H1 (cell line): ENCODE measurements at regions not wholly inside any gene's neighbourhood (a gene's known extent, or its start where the extent isn't known, plus 50 kb on each side); places are given as distances from the start of the nearest gene placed in this dataset.

Experiments
- CTCF ChIA-PET: fragments of 300-600 bp; sonication (Branson Sonifier 250); formaldehyde crosslinking; loops from one replicate; lab custom pipeline; 2021; ENCODE audit not compliant: partially characterized antibody; lab: Charles Lee
- POLR2A ChIA-PET: fragments of 300-600 bp; sonication (Branson Sonifier 250); formaldehyde crosslinking; loops from one replicate; lab custom pipeline; 2021; ENCODE audit warnings: inconsistent platforms; ENCODE audit not compliant: partially characterized antibody; lab: Charles Lee
- DNase-seq, 2 experiments: peaks; one replicate each; pipeline versions ENCODE4 v3.0.0 to v3.0.0-alpha.2; 2010 to 2022; ENCODE audit warnings: low spot score in 2 of 2, low read depth in 1 of 2, mixed read lengths in 1 of 2
- FAIRE-seq: peaks from 2 replicates; lab custom pipeline; 2011; peaks lifted over from hg19 to GRCh38; lab: Jason Lieb, UNC
- H2AFZ ChIP-seq: 2 replicates; pipeline ENCODE4 v1.8.1; 2012; ENCODE audit warnings: low read length, inconsistent platforms
- H2AK5ac ChIP-seq: 2 replicates; pipeline ENCODE4 v1.6.1; 2013; ENCODE audit warnings: low read depth, low read length
- H2BK120ac ChIP-seq: replicated peaks from 2 replicates; pipeline ENCODE3; 2013; ENCODE audit warnings: low read depth, low read length, inconsistent platforms
- H2BK12ac ChIP-seq: 2 replicates; pipeline ENCODE4 v1.6.1; 2013; ENCODE audit warnings: low read depth, low read length
- H2BK15ac ChIP-seq: 2 replicates; pipeline ENCODE4 v1.6.1; 2013; ENCODE audit warnings: low read length
- H2BK20ac ChIP-seq: 2 replicates; pipeline ENCODE4 v1.6.1; 2013; ENCODE audit warnings: low read length
- H2BK5ac ChIP-seq: 2 replicates; pipeline ENCODE4 v1.6.1; 2013; ENCODE audit warnings: low read depth, low read length
- H3K14ac ChIP-seq: 2 replicates; pipeline ENCODE4 v1.6.1; 2013; ENCODE audit warnings: inconsistent platforms; ENCODE audit not compliant: insufficient read length
- H3K18ac ChIP-seq: 2 replicates; pipeline ENCODE4 v1.6.1; 2013; ENCODE audit warnings: low read length; ENCODE audit errors: extremely low read depth
- H3K23ac ChIP-seq: 2 replicates; pipeline ENCODE4 v1.6.1; 2013; ENCODE audit warnings: inconsistent platforms; ENCODE audit not compliant: insufficient read length
- H3K23me2 ChIP-seq: 2 replicates; pipeline ENCODE4 v1.6.1; 2013; ENCODE audit warnings: low read depth, low read length
- H3K27ac ChIP-seq: 2 replicates; pipeline ENCODE4 v1.6.1; 2011; ENCODE audit warnings: low read depth, low read length, inconsistent platforms
- H3K27me3 ChIP-seq, 4 experiments: replicated peaks in 1 of 4; 1 replicate in 1 of 4; 2 replicates in 3 of 4; pipeline versions ENCODE4 v1.6.1 to v1.8.1; 2011 to 2013; ENCODE audit warnings: low read length in 3 of 4, mild to moderate bottlenecking in 3 of 4, inconsistent platforms in 2 of 4, mixed read lengths in 2 of 4, moderate library complexity in 1 of 4; ENCODE audit not compliant: control insufficient read depth in 3 of 4, insufficient read depth in 3 of 4; ENCODE audit errors: extremely low read depth in 1 of 4
- H3K36me3 ChIP-seq, 4 experiments: 2 replicates each; pipeline versions ENCODE4 v1.6.1 to v1.8.1; 2011 to 2013; ENCODE audit warnings: mild to moderate bottlenecking in 4 of 4, low read length in 3 of 4, moderate library complexity in 2 of 4, control low read depth in 1 of 4, inconsistent platforms in 1 of 4; ENCODE audit not compliant: insufficient read depth in 4 of 4, control insufficient read depth in 2 of 4
- H3K4ac ChIP-seq: replicated peaks from 2 replicates; pipeline ENCODE3; 2013; ENCODE audit warnings: low read length, low read depth, mixed read lengths, inconsistent platforms; ENCODE audit not compliant: insufficient read length
- H3K4me1 ChIP-seq, 4 experiments: replicated peaks in 1 of 4; 1 replicate in 1 of 4; 2 replicates in 3 of 4; pipeline versions ENCODE4 v1.6.1 to v1.8.1; 2011 to 2013; ENCODE audit warnings: low read length in 3 of 4, inconsistent platforms in 2 of 4, mixed read lengths in 1 of 4; ENCODE audit not compliant: insufficient read depth in 4 of 4, control insufficient read depth in 3 of 4
- H3K4me2 ChIP-seq, 2 experiments: 2 replicates each; pipeline versions ENCODE4 v1.6.1 to v1.8.1; 2011 to 2013; ENCODE audit warnings: low read depth in 2 of 2, low read length in 2 of 2, control low read depth in 1 of 2, inconsistent platforms in 1 of 2, mild to moderate bottlenecking in 1 of 2; ENCODE audit not compliant: insufficient read depth in 1 of 2
- H3K4me3 ChIP-seq, 4 experiments: fragments of 200-600, 300-600 bp in 1 of 4; sonication (generic), shearing (Covaris generic), sonication (Bioruptor Twin) in 1 of 4; 2 replicates each; pipeline versions ENCODE4 v1.5.1 to v1.8.1; 2011 to 2016; ENCODE audit warnings: low read length in 4 of 4, low read depth in 3 of 4, control low read depth in 2 of 4, inconsistent platforms in 2 of 4, mild to moderate bottlenecking in 2 of 4, mixed read lengths in 1 of 4, moderate library complexity in 1 of 4; ENCODE audit not compliant: insufficient read depth in 2 of 4; ENCODE audit errors: extremely low read depth in 1 of 4
- H3K56ac ChIP-seq: replicated peaks from 2 replicates; pipeline ENCODE3; 2013; ENCODE audit warnings: low read depth, mild to moderate bottlenecking, mixed read lengths, low read length, inconsistent platforms; ENCODE audit not compliant: insufficient read length
- H3K79me1 ChIP-seq: 2 replicates; pipeline ENCODE4 v1.6.1; 2013; ENCODE audit warnings: low read depth, low read length, control low read depth
- H3K79me2 ChIP-seq, 2 experiments: 2 replicates each; pipeline versions ENCODE4 v1.6.1 to v1.8.1; 2012 to 2013; ENCODE audit warnings: low read length in 2 of 2, mild to moderate bottlenecking in 2 of 2, inconsistent platforms in 1 of 2; ENCODE audit not compliant: insufficient read depth in 2 of 2, control insufficient read depth in 1 of 2
- H3K9ac ChIP-seq, 4 experiments: replicated peaks in 1 of 4; 1 replicate in 1 of 4; 2 replicates in 3 of 4; pipeline versions ENCODE4 v1.6.1 to v1.8.1; 2011 to 2013; ENCODE audit warnings: low read depth in 3 of 4, low read length in 3 of 4, control low read depth in 2 of 4, mild to moderate bottlenecking in 2 of 4, moderate library complexity in 2 of 4, inconsistent platforms in 1 of 4; ENCODE audit errors: extremely low read depth in 1 of 4
- H3K9me3 ChIP-seq, 2 experiments: 2 replicates each; pipeline versions ENCODE4 v1.6.1 to v1.8.1; 2012 to 2013; ENCODE audit warnings: mild to moderate bottlenecking in 2 of 2, moderate library complexity in 2 of 2, control low read depth in 1 of 2, inconsistent platforms in 1 of 2, low read depth in 1 of 2, low read length in 1 of 2, mixed read lengths in 1 of 2; ENCODE audit not compliant: insufficient read depth in 2 of 2
- H4K20me1 ChIP-seq, 2 experiments: replicated peaks in 1 of 2; 2 replicates each; pipeline versions ENCODE3 to v1.8.1; 2011 to 2013; ENCODE audit warnings: inconsistent platforms in 2 of 2, low read length in 2 of 2, mild to moderate bottlenecking in 1 of 2; ENCODE audit not compliant: insufficient read depth in 2 of 2, control insufficient read depth in 1 of 2
- H4K5ac ChIP-seq: 2 replicates; pipeline ENCODE4 v1.6.1; 2013; ENCODE audit warnings: low read length, low read depth, mixed read lengths, inconsistent platforms; ENCODE audit not compliant: insufficient read length
- H4K8ac ChIP-seq: 2 replicates; pipeline ENCODE4 v1.8.0; 2013; ENCODE audit warnings: mild to moderate bottlenecking, moderate library complexity, low read length, inconsistent platforms; ENCODE audit not compliant: insufficient read depth; ENCODE audit errors: extremely low read depth
- H4K91ac ChIP-seq: replicated peaks from 2 replicates; pipeline ENCODE3; 2013; ENCODE audit warnings: low read length, mixed read lengths, inconsistent platforms; ENCODE audit not compliant: insufficient read length
- ATF2 ChIP-seq: IDR thresholded peaks from 2 replicates; pipeline ENCODE4 v1.6.1; 2012; ENCODE audit warnings: low read length, inconsistent platforms
- BRCA1 ChIP-seq: IDR thresholded peaks from 2 replicates; pipeline ENCODE4 v1.6.1; 2012; ENCODE audit warnings: low read depth, low read length, improper control_type of control experiment
- CEBPB ChIP-seq: IDR thresholded peaks from 2 replicates; pipeline ENCODE4 v1.6.1; 2012; ENCODE audit warnings: low read depth, low read length
- E2F6 ChIP-seq: IDR thresholded peaks from 2 replicates; pipeline ENCODE4 v1.6.1; 2012; ENCODE audit warnings: inconsistent platforms
- EGR1 ChIP-seq: IDR thresholded peaks from 2 replicates; pipeline ENCODE4 v1.6.1; 2011; ENCODE audit warnings: low read depth, low read length, borderline replicate concordance
- GTF2F1 ChIP-seq: IDR thresholded peaks from 2 replicates; pipeline ENCODE4 v1.6.1; 2012; ENCODE audit warnings: low read depth, low read length, improper control_type of control experiment, borderline replicate concordance
- KDM4A ChIP-seq: IDR thresholded peaks from one replicate; pipeline ENCODE4 v1.7.1; 2012; ENCODE audit warnings: low read depth, mild to moderate bottlenecking, moderate library complexity, low read length, inconsistent platforms; ENCODE audit not compliant: severe bottlenecking
- RXRA ChIP-seq: IDR thresholded peaks from 2 replicates; pipeline ENCODE4 v1.6.1; 2011; ENCODE audit warnings: low read depth, mild to moderate bottlenecking, low read length, moderate library complexity; ENCODE audit not compliant: insufficient read depth
- SAP30 ChIP-seq: fragments of 300-600 bp; sonication (generic); IDR thresholded peaks from 2 replicates; pipeline ENCODE4 v1.7.1; 2012; ENCODE audit warnings: low read length, moderate library complexity, mild to moderate bottlenecking, inconsistent platforms; ENCODE audit not compliant: insufficient read depth, insufficient replicate concordance
- TAF1 ChIP-seq: IDR thresholded peaks from 2 replicates; pipeline ENCODE4 v1.6.1; 2011; ENCODE audit warnings: mild to moderate bottlenecking, low read depth, low read length
- ZNF274 ChIP-seq: IDR thresholded peaks from 2 replicates; pipeline ENCODE4 v1.7.0; 2012; ENCODE audit warnings: low read length, borderline replicate concordance; ENCODE audit errors: extremely low read depth
- WGBS, 2 experiments: shearing (Covaris generic) in 1 of 2; methylation state at CpG; one replicate each; pipeline versions ENCODE4 v1.1.6 to v1.1.7; 2013 to 2015; ENCODE audit warnings: low lambda C conversion rate in 2 of 2, mixed read lengths in 2 of 2, inconsistent platforms in 1 of 2, low coverage in 1 of 2, missing lambda C conversion rate in 1 of 2; ENCODE audit not compliant: insufficient replicate concordance in 2 of 2, insufficient coverage in 1 of 2, insufficient read length in 1 of 2; ENCODE audit errors: extremely low coverage in 1 of 2, missing lambda C conversion rate in 1 of 2; 5-methylcytosine and 5-hydroxymethylcytosine counted together

- H2BK20ac ChIP-seq = no peak overlapping the region
- H3K79me2 ChIP-seq = no peaks in the 10 kb centered on the region
- WGBS, 2 experiments = 88% methylated on average over 6 of the region's 6 CpGs; no CpG with 5 or more reads in 1 of the 2 experiments
- no peak overlapping the region for H3K4ac ChIP-seq
- no peak overlapping the region for H4K8ac ChIP-seq
- H3K4me1 ChIP-seq = no peaks in the 10 kb centered on the region
- H3K4me2 ChIP-seq = no peak overlapping the region
- CTCF ChIA-PET = no interaction called here
- no peak overlapping the region for H2BK120ac ChIP-seq
- no peak overlapping the region for H2BK5ac ChIP-seq
- no peak overlapping the region for H2AK5ac ChIP-seq
- H3K18ac ChIP-seq = no peak overlapping the region
- no peak overlapping the region for H3K4me3 ChIP-seq
- H2BK15ac ChIP-seq = no peak overlapping the region
- no peak overlapping the region for H4K91ac ChIP-seq
- H3K14ac ChIP-seq = no peak overlapping the region
- H3K36me3 ChIP-seq = no peaks in the 10 kb centered on the region
- no peak overlapping the region for H3K27ac ChIP-seq
- H3K27me3 ChIP-seq = no peaks in the 10 kb centered on the region
- no peak overlapping the region for H3K9ac ChIP-seq
- H3K23ac ChIP-seq = no peak overlapping the region
- no peaks in the 10 kb centered on the region for H3K9me3 ChIP-seq
- H4K5ac ChIP-seq = no peak overlapping the region
- H2AFZ ChIP-seq = no peak overlapping the region
- POLR2A ChIA-PET = no interaction called here
- no peaks in the 10 kb centered on the region for H4K20me1 ChIP-seq
- H3K79me1 ChIP-seq = no peaks in the 10 kb centered on the region
- no peak overlapping the region for H2BK12ac ChIP-seq
- DNase-seq = no peak
- FAIRE-seq = no peak
- H3K56ac ChIP-seq = no peak overlapping the region
- no peaks in the 10 kb centered on the region for H3K23me2 ChIP-seq
- TF ChIP-seq CEBPB (no peak), ATF2 (no peak), KDM4A (no peak), E2F6 (no peak), EGR1 (no peak), ZNF274 (no peak), RXRA (no peak), SAP30 (no peak), GTF2F1 (no peak), TAF1 (no peak), BRCA1 (no peak)
These were observed 1019.5 kb upstream of the CITED2 start for GRCh38 chr6:140393665-140394540.
